HCT116 (cell line): ENCODE measurements at regions not wholly inside any gene's neighbourhood (a gene's known extent, or its start where the extent isn't known, plus 50 kb on each side); places are given as distances from the start of the nearest gene placed in this dataset.

ENCODE experiments used
- CTCF ChIP-seq, 3 experiments: fragments of 200-600 bp in 1 of 3; sonication (generic) in 1 of 3; IDR thresholded peaks in 2 of 3; conservative IDR thresholded peaks in 1 of 3; 2 replicates each; pipeline ENCODE4 v1.5.1; 2012 to 2017; ENCODE audit warnings: low read depth in 2 of 3, low read length in 2 of 3, antibody characterized with exemption in 1 of 3, borderline replicate concordance in 1 of 3, control low read depth in 1 of 3, mild to moderate bottlenecking in 1 of 3, mixed read lengths in 1 of 3, mixed run types in 1 of 3, moderate library complexity in 1 of 3; ENCODE audit not compliant: insufficient read depth in 1 of 3
- EZH2 ChIP-seq: fragments of 200-600 bp; sonication (generic); IDR thresholded peaks from 2 replicates; pipeline ENCODE4 v1.6.1; 2017; ENCODE audit warnings: antibody characterized with exemption, mixed run types
- POLR2A ChIP-seq: IDR thresholded peaks from 2 replicates; pipeline ENCODE4 v1.7.0; 2011; ENCODE audit warnings: borderline replicate concordance; ENCODE audit not compliant: insufficient read depth, insufficient read length; ENCODE audit errors: extremely low read depth
- SIN3A ChIP-seq: IDR thresholded peaks from 2 replicates; pipeline ENCODE4 v1.6.1; 2012; ENCODE audit warnings: low read depth
- YY1 ChIP-seq: IDR thresholded peaks from 2 replicates; pipeline ENCODE4 v1.6.1; 2011; ENCODE audit warnings: low read length, low read depth, moderate library complexity, mild to moderate bottlenecking; ENCODE audit not compliant: insufficient replicate concordance; ENCODE audit errors: extremely low read depth
- TF ChIP-seq, protein P1 (sequence below): IDR thresholded peaks from 2 replicates; pipeline ENCODE4 v1.6.1; 2012

- no peak for TF ChIP-seq CTCF (IDR thresholded peaks at IDR 0.05 in 2 of 3, conservative IDR thresholded peaks at IDR 0.05 in 1 of 3; ENCODE audit: borderline replicate concordance in 1 of 3, insufficient read depth in 1 of 3, low read depth in 2 of 3, low read length in 2 of 3)
- TF ChIP-seq, protein P1, sequence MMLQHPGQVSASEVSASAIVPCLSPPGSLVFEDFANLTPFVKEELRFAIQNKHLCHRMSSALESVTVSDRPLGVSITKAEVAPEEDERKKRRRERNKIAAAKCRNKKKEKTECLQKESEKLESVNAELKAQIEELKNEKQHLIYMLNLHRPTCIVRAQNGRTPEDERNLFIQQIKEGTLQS = no peak
- TF ChIP-seq EZH2 = no peak
- no peak for TF ChIP-seq POLR2A
- no peak for TF ChIP-seq YY1
- TF ChIP-seq SIN3A = no peak
Observed at GRCh38 chr3:99084156-99084555, 182.7 kb upstream of the DCBLD2 start.
